Cerebellar nuclear complex (tissue), 1 donor: ENCODE measurements at regions not wholly inside any gene's neighbourhood (a gene's known extent, or its start where the extent isn't known, plus 50 kb on each side); places are given as distances from the start of the nearest gene placed in this dataset.

Experiments used
- DNase-seq, 2 experiments: peaks; one replicate each; lab custom pipeline; 2025; lab: John Stamatoyannopoulos, UW

DNA sequence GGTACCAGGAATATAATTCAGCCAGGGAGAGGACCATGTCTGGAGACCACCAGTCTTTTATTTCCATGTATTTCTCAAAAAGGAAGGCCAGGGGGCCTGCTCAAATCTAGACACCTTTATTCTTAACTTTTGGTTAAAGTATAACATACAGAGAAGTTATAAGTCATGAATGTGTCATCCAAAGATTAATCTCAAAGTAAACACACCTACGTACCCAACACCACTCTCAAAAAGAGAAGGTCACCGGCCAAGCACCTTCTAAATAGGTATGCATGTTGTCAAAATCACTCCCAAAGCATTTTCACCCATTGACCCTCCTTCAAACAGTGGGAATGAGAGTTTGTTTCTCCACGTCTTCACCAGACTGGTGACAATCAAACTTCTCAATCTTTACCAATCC lies 60.0 kb upstream of the FZD10 start:
- DNase-seq, result no peak

GRCh38 chr12:130104571-130105106 lies 57.6 kb upstream of the FZD10 start:
- no peak for DNase-seq

DNA sequence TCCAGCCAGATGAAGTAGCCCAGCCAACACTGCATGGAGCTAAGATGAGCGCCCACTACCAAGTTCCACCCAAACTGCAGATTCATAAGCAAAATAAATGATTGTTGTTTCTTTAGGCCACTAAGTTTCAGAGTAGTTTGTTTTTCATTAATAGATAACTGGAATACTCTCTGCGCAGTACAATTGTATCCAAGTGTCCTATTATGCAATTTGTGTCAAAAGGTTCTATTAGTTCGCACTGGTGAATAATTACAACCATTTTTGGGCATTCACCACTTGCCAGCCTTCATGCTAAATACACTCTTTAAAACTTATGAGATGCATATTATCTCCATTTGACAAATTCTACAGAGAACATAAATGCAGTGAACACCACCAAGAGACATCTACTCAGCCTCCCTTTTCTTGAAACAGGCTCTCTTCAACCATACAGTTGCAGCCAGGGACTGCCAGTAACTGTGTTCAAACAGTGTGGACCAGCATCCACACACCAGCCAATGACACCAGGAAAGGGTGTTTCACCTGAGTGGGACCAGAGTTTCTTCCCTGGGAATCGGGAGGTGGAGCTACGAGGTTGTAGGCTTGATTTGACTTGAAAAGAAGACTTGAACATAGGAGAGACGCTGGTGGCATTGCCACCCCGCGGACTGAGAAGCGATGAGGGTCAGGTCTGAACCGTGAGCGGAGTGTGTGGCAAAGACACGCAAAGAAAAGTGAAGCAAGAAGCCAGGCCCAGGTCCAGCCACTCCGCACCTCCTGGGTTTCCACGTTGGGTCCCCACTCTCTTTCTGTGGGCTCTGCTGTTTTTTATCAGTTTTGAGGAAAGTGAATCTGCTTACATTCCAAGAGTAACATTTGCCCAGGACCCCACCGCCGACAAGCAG lies 53.0 kb upstream of the FZD10 start:
- DNase-seq, result no peak

GRCh38 chr12:130110914-130111313 lies 51.4 kb upstream of the FZD10 start:
- DNase-seq, result no peak

- DNase-seq, result no peak
Observed at GRCh38 chr12:130111965-130112496, 50.2 kb upstream of the FZD10 start.
